ENCODE measurements at regions not wholly inside any gene's neighbourhood (a gene's known extent, or its start where the extent isn't known, plus 50 kb on each side); places are given as distances from the start of the nearest gene placed in this dataset.

- no peaks in the 10 kb centered on the region for H3K4me1 ChIP-seq (ENCODE audit: control insufficient read depth, extremely low read depth, insufficient read depth, low read length)
- no peaks in the 10 kb centered on the region for H4K20me1 ChIP-seq (ENCODE audit: control insufficient read depth, extremely low read depth, insufficient read depth, low read length)
- TF ChIP-seq EZH2 (IDR thresholded peaks at IDR 0.05; ENCODE audit: low read length, missing control alignments) = no peak
- TF ChIP-seq CTCF (conservative IDR thresholded peaks at IDR 0.05 in 1 of 2, IDR thresholded peaks at IDR 0.05 in 1 of 2; ENCODE audit: low read depth in 1 of 2, low read length in 2 of 2) = no peak
- no peaks in the 10 kb centered on the region for H3K9me3 ChIP-seq (ENCODE audit: control insufficient read depth, insufficient read depth, low read depth, low read length)
- H3K36me3 ChIP-seq (ENCODE audit: control insufficient read depth, insufficient read depth, low read length) = no peaks in the 10 kb centered on the region
- no peak overlapping the region for H3K4me3 ChIP-seq (replicated peaks in 1 of 4; ENCODE audit: control extremely low read depth in 1 of 4, insufficient read depth in 1 of 4, low read depth in 3 of 4, low read length in 4 of 4)
- no peak for DNase-seq (ENCODE audit: low read depth in 2 of 2)
- no peaks in the 10 kb centered on the region for H3K79me2 ChIP-seq (ENCODE audit: control insufficient read depth, insufficient read depth, low read length)
- no peak overlapping the region for H3K4me2 ChIP-seq (ENCODE audit: extremely low read depth, insufficient read depth, low read length)
- H2AFZ ChIP-seq (ENCODE audit: low read length) = no peak overlapping the region
- no peaks in the 10 kb centered on the region for H3K27me3 ChIP-seq (ENCODE audit: control insufficient read depth, insufficient read depth, low read length)
- no peak overlapping the region for H3K9ac ChIP-seq (ENCODE audit: insufficient read depth, low read length)
- no peak overlapping the region for H3K27ac ChIP-seq (ENCODE audit: insufficient read depth, low read length)
These were observed 372.3 kb upstream of the CCNH start for GRCh38 chr5:87784879-87785495.

- Histone ChIP-seq H3K4me3 (replicated peaks in 1 of 4; ENCODE audit: control extremely low read depth in 1 of 4, insufficient read depth in 1 of 4, low read depth in 3 of 4, low read length in 4 of 4) (no peak overlapping the region), H3K27ac (ENCODE audit: insufficient read depth, low read length) (no peak overlapping the region), H3K79me2 (ENCODE audit: control insufficient read depth, insufficient read depth, low read length) (no peaks in the 10 kb centered on the region), H3K4me1 (ENCODE audit: control insufficient read depth, extremely low read depth, insufficient read depth, low read length) (no peaks in the 10 kb centered on the region), H4K20me1 (ENCODE audit: control insufficient read depth, extremely low read depth, insufficient read depth, low read length) (no peaks in the 10 kb centered on the region), H3K27me3 (ENCODE audit: control insufficient read depth, insufficient read depth, low read length) (no peaks in the 10 kb centered on the region), H3K4me2 (ENCODE audit: extremely low read depth, insufficient read depth, low read length) (no peak overlapping the region), H3K9me3 (ENCODE audit: control insufficient read depth, insufficient read depth, low read depth, low read length) (no peaks in the 10 kb centered on the region), H3K9ac (ENCODE audit: insufficient read depth, low read length) (no peak overlapping the region), H3K36me3 (ENCODE audit: control insufficient read depth, insufficient read depth, low read length) (no peaks in the 10 kb centered on the region), H2AFZ (ENCODE audit: low read length) (no peak overlapping the region)
- DNase-seq (ENCODE audit: low read depth in 2 of 2) = no peak
- no peak for TF ChIP-seq CTCF (conservative IDR thresholded peaks at IDR 0.05 in 1 of 2, IDR thresholded peaks at IDR 0.05 in 1 of 2; ENCODE audit: low read depth in 1 of 2, low read length in 2 of 2)
- TF ChIP-seq EZH2 (IDR thresholded peaks at IDR 0.05; ENCODE audit: low read length, missing control alignments) = no peak
These were observed 371.6 kb upstream of the CCNH start for GRCh38 chr5:87784311-87784710.

GRCh38 chr5:87782916-87783315 is 370.2 kb upstream of the CCNH start:
- H3K79me2 ChIP-seq (ENCODE audit: control insufficient read depth, insufficient read depth, low read length) = no peaks in the 10 kb centered on the region
- H3K27ac ChIP-seq (ENCODE audit: insufficient read depth, low read length) = no peak overlapping the region
- no peaks in the 10 kb centered on the region for H3K9me3 ChIP-seq (ENCODE audit: control insufficient read depth, insufficient read depth, low read depth, low read length)
- no peaks in the 10 kb centered on the region for H3K36me3 ChIP-seq (ENCODE audit: control insufficient read depth, insufficient read depth, low read length)
- no peak for DNase-seq (ENCODE audit: low read depth in 2 of 2)
- H3K4me3 ChIP-seq (replicated peaks in 1 of 4; ENCODE audit: control extremely low read depth in 1 of 4, insufficient read depth in 1 of 4, low read depth in 3 of 4, low read length in 4 of 4) = no peak overlapping the region
- H3K9ac ChIP-seq (ENCODE audit: insufficient read depth, low read length) = no peak overlapping the region
- no peak overlapping the region for H2AFZ ChIP-seq (ENCODE audit: low read length)
- TF ChIP-seq EZH2 (IDR thresholded peaks at IDR 0.05; ENCODE audit: low read length, missing control alignments) = no peak
- no peak for TF ChIP-seq CTCF (conservative IDR thresholded peaks at IDR 0.05 in 1 of 2, IDR thresholded peaks at IDR 0.05 in 1 of 2; ENCODE audit: low read depth in 1 of 2, low read length in 2 of 2)
- H4K20me1 ChIP-seq (ENCODE audit: control insufficient read depth, extremely low read depth, insufficient read depth, low read length) = no peaks in the 10 kb centered on the region
- H3K4me1 ChIP-seq (ENCODE audit: control insufficient read depth, extremely low read depth, insufficient read depth, low read length) = no peaks in the 10 kb centered on the region
- no peak overlapping the region for H3K4me2 ChIP-seq (ENCODE audit: extremely low read depth, insufficient read depth, low read length)
- H3K27me3 ChIP-seq (ENCODE audit: control insufficient read depth, insufficient read depth, low read length) = no peaks in the 10 kb centered on the region
